Mucosa of rectum (tissue), 2 donors: ENCODE measurements at regions not wholly inside any gene's neighbourhood (a gene's known extent, or its start where the extent isn't known, plus 50 kb on each side); places are given as distances from the start of the nearest gene placed in this dataset.

Experiments used
- H3K27ac ChIP-seq, 2 donors: one replicate each; pipeline ENCODE4 v1.7.0; 2013; ENCODE audit warnings: inconsistent platforms in 2 of 2, low read depth in 2 of 2, low read length in 2 of 2
- H3K27me3 ChIP-seq, 2 donors: one replicate each; pipeline ENCODE4 v1.7.0; 2013; ENCODE audit warnings: low read length in 2 of 2; ENCODE audit not compliant: control insufficient read depth in 2 of 2, insufficient read depth in 2 of 2
- H3K36me3 ChIP-seq, 2 donors: one replicate each; pipeline ENCODE4 v1.7.0; 2013; ENCODE audit warnings: low read length in 2 of 2; ENCODE audit not compliant: control insufficient read depth in 2 of 2, insufficient read depth in 2 of 2
- H3K4me1 ChIP-seq, 2 donors: one replicate each; pipeline ENCODE4 v1.7.0; 2013; ENCODE audit warnings: low read length in 2 of 2, mild to moderate bottlenecking in 1 of 2; ENCODE audit not compliant: control insufficient read depth in 2 of 2, insufficient read depth in 2 of 2
- H3K4me3 ChIP-seq, 2 donors: one replicate each; pipeline ENCODE4 v1.7.0; 2013; ENCODE audit warnings: low read length in 2 of 2
- H3K9ac ChIP-seq, 2 donors: one replicate each; pipeline ENCODE4 v1.7.0; 2013; ENCODE audit warnings: low read length in 2 of 2, low read depth in 1 of 2, mild to moderate bottlenecking in 1 of 2
- H3K9me3 ChIP-seq, 2 donors: one replicate each; pipeline ENCODE4 v1.7.0; 2013; ENCODE audit warnings: low read length in 2 of 2; ENCODE audit not compliant: control insufficient read depth in 2 of 2
- donor health status: healthy.
- donor health status: Normal muscosa, but diverticular disease.

GRCh38 chr4:81351654-81352445, 119.9 kb downstream of the RASGEF1B start:
- Histone ChIP-seq H3K27me3 (no peaks in the 10 kb centered on the region), H3K4me1 (no peaks in the 10 kb centered on the region), H3K36me3 (no peaks in the 10 kb centered on the region), H3K9me3 (no peaks in the 10 kb centered on the region), H3K9ac (no peak overlapping the region), H3K4me3 (no peak overlapping the region), H3K27ac (no peak overlapping the region)

- Histone ChIP-seq H3K9me3 (no peaks in the 10 kb centered on the region), H3K4me3 (no peak overlapping the region), H3K4me1 (no peaks in the 10 kb centered on the region), H3K27ac (no peak overlapping the region), H3K27me3 (no peaks in the 10 kb centered on the region), H3K9ac (no peak overlapping the region), H3K36me3 (no peaks in the 10 kb centered on the region)
Measured at GRCh38 chr4:81350040-81350439, 121.7 kb downstream of the RASGEF1B start.

- no peaks in the 10 kb centered on the region for H3K9me3 ChIP-seq
Measured at GRCh38 chr4:81348778-81349094, 123.0 kb downstream of the RASGEF1B start.

GRCh38 chr4:81348086-81348777, 123.5 kb downstream of the RASGEF1B start:
- no peak overlapping the region for H3K4me3 ChIP-seq
- no peak overlapping the region for H3K27ac ChIP-seq
- H3K27me3 ChIP-seq = no peaks in the 10 kb centered on the region
- no peak overlapping the region for H3K9ac ChIP-seq
- no peaks in the 10 kb centered on the region for H3K4me1 ChIP-seq
- H3K36me3 ChIP-seq = no peaks in the 10 kb centered on the region
- no peaks in the 10 kb centered on the region for H3K9me3 ChIP-seq

More at GRCh38 chr4:81348778-81349094, 123.0 kb downstream of the RASGEF1B start:
- Histone ChIP-seq H3K36me3 (no peaks in the 10 kb centered on the region), H3K9ac (no peak overlapping the region), H3K4me1 (no peaks in the 10 kb centered on the region), H3K4me3 (no peak overlapping the region), H3K27me3 (no peaks in the 10 kb centered on the region), H3K27ac (no peak overlapping the region)

- H3K4me3 ChIP-seq = no peak overlapping the region
- H3K36me3 ChIP-seq = no peaks in the 10 kb centered on the region
- H3K27ac ChIP-seq = no peak overlapping the region
- H3K27me3 ChIP-seq = no peaks in the 10 kb centered on the region
- no peak overlapping the region for H3K9ac ChIP-seq
- no peaks in the 10 kb centered on the region for H3K4me1 ChIP-seq
- H3K9me3 ChIP-seq = no peaks in the 10 kb centered on the region
Measured at GRCh38 chr4:81346719-81347118, 125.0 kb downstream of the RASGEF1B start.

GRCh38 chr4:81343536-81343935, 128.2 kb downstream of the RASGEF1B start:
- H3K9ac ChIP-seq = no peak overlapping the region
- no peaks in the 10 kb centered on the region for H3K27me3 ChIP-seq
- H3K27ac ChIP-seq = no peak overlapping the region
- H3K4me1 ChIP-seq = no peaks in the 10 kb centered on the region
- no peaks in the 10 kb centered on the region for H3K36me3 ChIP-seq
- no peaks in the 10 kb centered on the region for H3K9me3 ChIP-seq
- H3K4me3 ChIP-seq = no peak overlapping the region

GRCh38 chr4:81343046-81343445, 128.0 kb upstream of the PRKG2 start:
- no peaks in the 10 kb centered on the region for H3K36me3 ChIP-seq
- no peak overlapping the region for H3K9ac ChIP-seq
- no peaks in the 10 kb centered on the region for H3K27me3 ChIP-seq
- no peaks in the 10 kb centered on the region for H3K4me1 ChIP-seq
- no peaks in the 10 kb centered on the region for H3K9me3 ChIP-seq
- no peak overlapping the region for H3K27ac ChIP-seq
- H3K4me3 ChIP-seq = no peak overlapping the region

GRCh38 chr4:81337211-81337610, 122.2 kb upstream of the PRKG2 start:
- H3K27ac ChIP-seq = no peak overlapping the region
- no peaks in the 10 kb centered on the region for H3K36me3 ChIP-seq
- H3K9ac ChIP-seq = no peak overlapping the region
- no peaks in the 10 kb centered on the region for H3K9me3 ChIP-seq
- H3K4me1 ChIP-seq = no peaks in the 10 kb centered on the region
- H3K27me3 ChIP-seq = no peaks in the 10 kb centered on the region
- H3K4me3 ChIP-seq = no peak overlapping the region

- Histone ChIP-seq H3K9ac (no peak overlapping the region), H3K9me3 (no peaks in the 10 kb centered on the region), H3K4me1 (no peaks in the 10 kb centered on the region), H3K36me3 (no peaks in the 10 kb centered on the region), H3K4me3 (no peak overlapping the region), H3K27me3 (no peaks in the 10 kb centered on the region), H3K27ac (no peak overlapping the region)
Measured at GRCh38 chr4:81335122-81335912, 120.3 kb upstream of the PRKG2 start.

GRCh38 chr4:81330018-81330417, 115.0 kb upstream of the PRKG2 start:
- no peaks in the 10 kb centered on the region for H3K9me3 ChIP-seq
- H3K4me1 ChIP-seq = no peaks in the 10 kb centered on the region
- H3K4me3 ChIP-seq = no peak overlapping the region
- no peaks in the 10 kb centered on the region for H3K36me3 ChIP-seq
- H3K27ac ChIP-seq = no peak overlapping the region
- H3K9ac ChIP-seq = no peak overlapping the region
- H3K27me3 ChIP-seq = no peaks in the 10 kb centered on the region
